Activated naive CD4-positive, alpha-beta T cell treated with Interleukin-2 at 50 U/mL for 16 hours (primary cell): ENCODE measurements at regions not wholly inside any gene's neighbourhood (a gene's known extent, or its start where the extent isn't known, plus 50 kb on each side); places are given as distances from the start of the nearest gene placed in this dataset.
"Not testable (repeated sequence)": the region's sequence is repeated elsewhere in the genome, so short reads cannot be mapped to it uniquely, and the experiment has no call there.

Experiments used
- DNase-seq: peaks from one replicate; pipeline ENCODE4 v3.0.0-alpha.2; 2020

DNA sequence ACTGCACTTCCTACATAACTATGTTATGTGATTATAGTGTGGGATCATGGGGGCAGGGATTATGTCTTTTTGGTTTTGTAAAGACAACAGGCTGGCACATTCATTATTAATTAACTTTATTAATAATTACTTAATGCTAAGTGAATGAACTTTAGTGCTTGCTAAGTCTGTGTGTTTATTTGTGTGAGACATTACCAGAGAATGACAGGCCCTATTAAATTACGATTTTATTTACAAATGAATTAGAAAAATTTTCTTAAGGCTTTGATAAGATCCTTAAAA lies 100.9 kb downstream of the CD83 start:
- no peak for DNase-seq

DNA sequence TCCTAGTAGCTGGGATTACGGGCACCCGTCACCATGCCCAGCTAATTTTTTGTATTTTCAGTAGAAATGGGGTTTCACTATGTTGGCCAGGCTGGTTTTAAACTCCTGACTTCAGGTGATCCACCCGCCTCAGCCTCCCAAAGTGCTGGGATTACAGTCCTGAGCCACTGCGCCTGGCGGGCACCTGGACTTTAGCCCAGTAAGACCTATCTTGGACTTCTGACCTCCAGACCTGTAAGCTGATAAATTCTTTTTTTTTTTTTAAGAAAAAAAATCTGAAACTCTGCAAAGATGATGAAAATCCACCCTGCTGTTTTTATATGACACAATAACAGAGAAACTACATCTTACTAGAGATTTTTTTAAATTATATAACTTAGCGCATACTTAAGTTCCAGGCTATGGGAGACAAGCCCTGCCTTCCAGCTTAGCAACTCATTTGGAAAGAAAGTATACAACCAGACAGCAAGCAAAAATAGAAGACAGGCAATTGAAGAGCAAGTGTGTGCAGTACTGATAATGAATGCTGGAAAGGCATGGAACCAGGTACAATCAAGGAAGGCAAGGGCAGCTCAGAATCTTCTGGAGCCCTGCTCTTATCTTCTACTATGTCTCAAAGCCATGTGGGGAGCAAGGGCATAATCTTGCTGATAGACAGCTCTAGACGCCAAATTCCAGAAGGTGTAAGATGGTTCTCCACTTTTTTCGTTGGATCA lies 104.2 kb downstream of the CD83 start:
- DNase-seq, result no peak

DNA sequence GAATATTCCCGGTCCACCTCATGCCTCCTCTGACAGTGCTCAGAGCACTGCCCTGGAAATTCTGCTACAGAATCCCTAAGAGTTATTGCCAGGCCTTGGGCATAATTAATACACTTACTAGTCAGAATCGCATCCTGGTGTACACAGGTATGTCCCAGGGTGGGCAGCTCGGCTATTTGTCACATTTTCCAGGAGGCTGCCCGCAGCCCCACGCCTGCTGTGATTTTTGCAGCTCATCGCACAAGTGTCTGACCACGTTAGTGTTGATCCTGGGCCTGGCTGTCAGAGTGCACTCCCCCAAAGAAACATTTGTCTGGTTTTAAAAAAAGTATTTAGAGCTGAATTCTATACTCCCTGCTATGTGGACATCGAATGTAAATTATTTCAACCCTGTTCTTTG lies 105.4 kb downstream of the CD83 start:
- DNase-seq, result no peak

DNA sequence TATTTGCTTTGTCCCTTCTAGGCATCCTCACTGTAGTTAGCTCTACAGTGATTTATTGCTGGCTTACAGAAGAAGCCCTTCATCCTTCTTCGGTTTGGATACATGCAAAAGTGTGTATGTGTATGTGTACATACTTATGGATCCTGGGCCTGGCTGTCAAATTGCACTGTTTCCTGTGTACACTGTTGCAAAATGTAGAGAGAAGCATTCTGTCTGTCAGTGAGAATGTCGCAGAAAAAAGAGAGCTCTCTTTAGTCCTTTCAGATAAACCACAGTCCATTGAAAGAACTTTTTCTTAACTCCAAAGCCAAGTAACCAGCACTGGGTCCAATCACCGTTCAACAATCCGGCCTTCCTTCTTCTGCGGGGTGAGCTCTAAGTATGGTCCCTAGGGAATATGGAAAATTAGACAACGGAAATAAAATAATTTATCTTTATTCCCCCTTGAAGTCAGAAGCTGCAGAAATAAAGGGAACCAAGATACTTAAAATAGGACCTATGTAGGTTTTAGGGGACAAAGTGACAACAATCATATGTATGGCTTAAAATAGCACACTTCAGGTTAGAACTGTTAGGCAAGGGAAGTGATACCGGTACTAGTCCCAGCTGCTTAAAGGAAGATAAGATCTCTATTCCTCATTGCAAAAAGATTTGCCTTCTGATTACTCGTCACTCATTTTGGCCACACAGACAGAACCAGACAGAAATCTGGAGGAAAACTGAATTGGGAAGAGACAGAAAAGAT lies 107.0 kb downstream of the CD83 start:
- no peak for DNase-seq

DNA sequence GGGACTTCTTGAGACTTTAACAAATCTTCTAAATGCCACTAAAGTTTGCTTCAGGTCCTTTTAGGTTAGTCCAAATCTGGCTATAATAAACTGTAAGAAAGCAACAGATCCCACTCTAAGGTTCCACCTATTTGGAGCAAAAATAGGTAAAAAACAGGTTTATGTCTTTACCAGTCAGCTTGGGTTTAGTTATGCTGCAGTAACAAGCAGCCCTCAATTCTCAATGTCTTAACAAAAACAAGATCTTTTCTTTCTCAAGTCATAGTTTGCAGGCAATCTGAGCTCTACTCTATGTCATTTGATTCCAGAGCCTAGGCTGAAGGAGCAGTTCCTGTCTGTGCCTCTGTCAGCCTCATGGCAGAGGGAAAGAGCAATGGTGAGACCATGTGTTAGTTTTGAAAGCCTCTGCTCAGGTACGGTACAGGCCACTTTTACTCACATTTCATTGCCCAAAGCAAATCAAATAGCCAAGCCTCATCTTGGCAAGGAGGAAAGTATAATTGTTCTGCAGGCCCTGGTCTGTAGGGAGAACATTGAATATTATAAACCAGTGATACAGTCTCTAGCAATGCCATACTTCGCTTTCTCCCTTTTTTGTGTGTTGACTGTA lies 108.6 kb downstream of the CD83 start:
- DNase-seq, result no peak

GRCh38 chr6:14228571-14228970 lies 111.0 kb downstream of the CD83 start:
- no peak for DNase-seq

- no peak for DNase-seq
These were observed 113.5 kb downstream of the CD83 start for GRCh38 chr6:14231071-14231483.

DNA sequence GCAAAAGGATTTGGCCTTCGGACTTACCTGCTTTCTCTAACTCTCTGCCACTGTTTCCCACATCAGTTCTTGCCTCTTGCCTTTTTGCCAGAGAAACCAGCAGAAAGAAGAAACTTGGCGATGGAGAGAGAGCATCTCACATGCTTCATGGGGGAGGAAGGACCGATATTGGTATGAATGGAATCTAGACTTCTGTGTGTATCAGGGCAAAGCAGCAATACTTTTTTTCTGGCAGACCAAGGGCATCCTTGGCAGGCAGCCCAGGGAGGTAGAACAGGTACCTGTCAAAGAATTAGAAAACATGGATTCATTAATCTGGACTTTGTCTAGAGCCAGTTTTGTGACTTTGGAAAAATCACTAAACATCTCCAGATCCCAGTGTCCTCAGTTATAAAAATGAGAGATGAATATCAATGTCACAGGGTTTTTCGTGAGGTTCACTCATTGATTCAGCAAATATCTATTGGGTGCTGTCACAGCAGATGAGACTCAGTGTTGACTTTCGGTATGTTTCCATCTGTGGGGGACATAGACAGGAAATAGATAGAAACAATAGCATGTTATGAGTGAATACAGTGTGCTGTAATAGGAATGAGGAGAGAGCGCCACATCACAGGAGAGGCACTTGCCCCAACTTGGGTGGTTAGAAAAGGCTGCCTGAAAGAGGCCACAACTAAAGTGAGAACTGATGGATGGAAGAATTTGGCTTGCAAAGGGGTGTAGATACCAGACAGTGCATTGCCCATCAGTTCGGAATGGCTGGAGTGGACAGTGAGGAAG lies 114.1 kb downstream of the CD83 start:
- DNase-seq, result no peak

GRCh38 chr6:14232889-14233288 lies 115.3 kb downstream of the CD83 start:
- DNase-seq, result no peak

GRCh38 chr6:14235653-14236356 lies 118.2 kb downstream of the CD83 start:
- DNase-seq, result no peak

DNA sequence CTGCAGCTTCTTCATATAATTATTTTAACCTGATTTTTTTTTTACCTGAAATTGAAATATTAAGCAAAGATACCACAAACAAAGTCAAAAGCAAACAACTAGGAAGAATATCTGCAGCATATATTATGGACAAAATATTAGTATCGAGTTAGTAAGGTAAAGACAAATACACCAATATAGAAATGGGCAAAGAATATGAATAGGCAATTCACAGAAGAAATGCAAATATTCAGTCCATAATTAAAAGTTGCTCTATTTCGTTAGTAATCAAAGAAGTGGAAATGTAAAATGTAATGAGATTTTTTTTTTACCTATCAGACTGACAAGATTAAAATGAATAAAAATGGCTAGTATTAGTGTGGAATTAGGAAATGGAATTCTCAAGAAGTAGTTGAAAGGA lies 121.5 kb downstream of the CD83 start:
- no peak for DNase-seq

GRCh38 chr6:14240411-14241166 lies 123.0 kb downstream of the CD83 start:
- DNase-seq, result no peak

DNA sequence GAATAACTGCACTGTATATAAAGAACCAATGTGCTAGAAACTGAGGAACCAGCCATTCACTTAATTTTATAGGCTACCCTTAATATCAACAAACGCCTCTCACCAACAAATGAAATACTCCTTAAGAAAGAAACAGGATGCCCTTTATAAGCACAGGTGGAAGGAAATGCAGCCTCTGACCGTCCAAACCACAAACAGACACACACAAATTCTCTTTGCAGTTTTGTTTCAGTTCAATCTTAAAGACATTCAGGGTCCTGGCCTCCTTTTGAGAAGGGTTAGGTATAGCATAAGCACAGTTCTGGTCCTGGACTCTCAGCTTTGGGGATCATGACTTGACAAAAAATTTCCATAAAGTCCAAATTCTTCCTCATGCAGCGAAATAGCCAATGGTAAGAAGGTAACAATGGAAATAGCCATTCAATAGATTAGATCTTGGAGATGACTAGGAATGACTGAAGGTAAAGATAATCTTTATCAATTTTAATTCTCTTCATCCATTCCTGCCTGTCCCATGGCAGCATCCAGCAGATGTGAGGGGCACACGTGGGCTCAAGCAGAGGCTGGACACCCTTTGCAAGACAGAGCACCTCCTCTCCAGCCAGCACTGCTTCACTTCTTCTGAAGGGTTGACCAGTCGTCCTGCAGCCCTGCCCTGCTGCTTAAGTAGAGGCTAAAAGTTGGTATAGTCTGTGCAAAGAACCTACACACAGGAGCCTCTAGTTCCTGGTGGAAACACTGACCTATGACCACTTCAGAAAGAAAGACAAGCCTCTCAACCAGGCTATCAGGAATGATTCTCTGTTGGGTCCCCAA lies 123.9 kb downstream of the CD83 start:
- DNase-seq, result no peak

GRCh38 chr6:14242912-14243311 lies 125.3 kb downstream of the CD83 start:
- not testable (repeated sequence) for DNase-seq

GRCh38 chr6:14243597-14243996 lies 126.0 kb downstream of the CD83 start:
- DNase-seq, result no peak

DNA sequence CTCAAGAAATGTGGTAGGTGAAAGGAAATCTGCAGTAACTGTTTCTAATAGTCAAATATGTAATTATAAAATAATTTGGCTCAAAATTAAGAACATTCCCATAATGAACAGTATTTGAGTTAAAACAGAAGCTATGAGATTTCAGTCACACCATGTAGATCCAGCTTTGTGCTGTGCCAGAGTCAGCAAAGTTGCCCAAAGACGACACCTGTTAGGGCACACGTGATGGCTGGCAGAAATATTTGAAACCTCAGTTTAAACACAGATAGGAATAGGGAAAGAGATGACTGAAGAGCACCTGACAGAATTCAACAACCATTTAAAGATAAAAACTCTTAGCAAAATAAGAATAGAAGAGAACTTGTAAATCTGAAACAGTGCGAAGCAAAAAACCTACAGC lies 129.3 kb downstream of the CD83 start:
- no peak for DNase-seq

GRCh38 chr6:14250573-14250972 lies 133.0 kb downstream of the CD83 start:
- no peak for DNase-seq

GRCh38 chr6:14252271-14252850 lies 134.8 kb downstream of the CD83 start:
- DNase-seq, result no peak

- no peak for DNase-seq
These were observed 136.9 kb downstream of the CD83 start for GRCh38 chr6:14254505-14254904.

- DNase-seq, result no peak
These were observed 138.3 kb downstream of the CD83 start for GRCh38 chr6:14255916-14256315.

DNA sequence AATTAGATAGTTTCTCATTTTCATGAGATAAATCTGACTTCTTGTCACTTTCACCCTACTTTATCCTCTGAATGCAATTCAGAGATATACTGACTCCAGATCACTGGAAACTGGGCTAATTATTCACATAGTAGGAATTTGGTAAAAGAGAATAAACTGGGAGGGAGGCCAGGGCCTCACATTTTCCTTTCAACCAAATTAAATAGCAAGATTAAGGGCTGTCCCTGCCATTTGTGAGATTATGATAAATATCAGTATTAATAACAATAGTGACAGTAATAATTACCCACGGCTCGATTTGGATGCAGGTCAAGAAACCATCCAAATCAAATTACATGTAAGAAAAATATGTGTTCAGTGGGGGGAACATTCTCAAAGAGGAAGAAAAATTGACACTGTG lies 140.5 kb downstream of the CD83 start:
- DNase-seq, result no peak
